HG03025 (cell line): ENCODE measurements at regions not wholly inside any gene's neighbourhood (a gene's known extent, or its start where the extent isn't known, plus 50 kb on each side); places are given as distances from the start of the nearest gene placed in this dataset.

Source experiments
- ATAC-seq: cut with Tn5 transposase; IDR thresholded peaks from one replicate; pipeline ENCODE4 v1.9.1; 2021; ENCODE audit warnings: mild to moderate bottlenecking, moderate library complexity; ENCODE audit not compliant: unreplicated experiment, low FRiP score

DNA sequence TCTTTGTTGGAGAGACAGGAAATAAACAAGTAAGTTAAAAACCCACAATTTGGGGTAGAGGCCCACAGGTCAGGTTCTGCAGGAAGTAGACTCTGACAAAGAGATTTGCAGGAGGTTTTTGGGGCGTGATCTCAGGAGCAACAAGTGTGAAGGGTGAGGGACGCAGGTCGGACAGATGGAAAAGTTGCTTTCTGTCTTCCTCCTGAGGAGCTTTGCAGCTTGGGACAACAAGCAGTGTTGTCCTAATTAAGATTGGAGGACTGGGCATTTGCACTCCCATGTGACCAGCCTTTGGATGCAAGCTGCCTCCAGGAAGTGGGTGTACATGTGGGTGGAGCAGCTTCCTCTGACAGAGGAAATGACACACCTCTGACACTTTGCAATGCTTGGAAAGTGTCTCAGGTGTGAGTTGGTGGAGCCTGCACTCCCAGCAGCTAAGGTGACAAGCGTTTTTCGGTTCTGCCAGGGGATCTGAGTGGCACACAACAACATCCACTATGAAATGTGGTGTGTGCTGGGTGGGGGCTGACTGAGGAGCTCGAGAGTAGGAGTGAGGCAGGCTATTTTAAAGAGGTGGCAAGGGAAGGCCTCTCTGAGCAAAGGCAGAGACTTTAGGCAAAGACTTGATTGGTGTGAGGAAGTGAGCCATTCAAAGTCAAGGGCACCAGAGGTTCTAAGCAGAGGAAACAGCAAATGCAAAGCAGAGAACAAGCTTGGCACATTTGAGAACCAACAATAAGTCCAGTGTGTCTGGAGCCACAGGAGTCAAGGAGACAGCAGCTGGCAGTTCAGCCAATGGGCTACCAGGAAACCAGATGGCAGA lies 339.8 kb upstream of the GATB start:
- ATAC-seq = peak; percentile 42

DNA sequence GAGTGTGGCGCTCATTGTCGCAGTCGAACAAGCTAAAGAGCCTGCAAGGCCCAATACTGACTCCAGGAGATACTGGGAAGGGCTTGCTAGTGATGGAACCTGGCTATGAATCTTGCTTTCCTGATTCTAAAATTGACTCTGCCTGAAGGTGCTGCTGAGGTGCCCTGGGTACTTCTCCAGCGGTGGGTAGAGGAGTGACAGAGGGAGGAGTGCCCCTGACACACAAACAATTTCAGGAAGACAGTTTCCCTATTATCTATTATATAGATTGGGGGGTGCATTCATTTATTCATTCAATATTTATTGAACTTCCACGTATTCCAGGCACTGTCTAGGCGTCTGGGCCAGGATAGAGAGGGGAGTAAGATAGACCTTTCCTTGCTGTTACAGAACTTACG lies 339.2 kb upstream of the GATB start:
- ATAC-seq = no peak

- ATAC-seq = no peak
Observed at GRCh38 chr4:152099555-152099954, 338.7 kb upstream of the GATB start.

DNA sequence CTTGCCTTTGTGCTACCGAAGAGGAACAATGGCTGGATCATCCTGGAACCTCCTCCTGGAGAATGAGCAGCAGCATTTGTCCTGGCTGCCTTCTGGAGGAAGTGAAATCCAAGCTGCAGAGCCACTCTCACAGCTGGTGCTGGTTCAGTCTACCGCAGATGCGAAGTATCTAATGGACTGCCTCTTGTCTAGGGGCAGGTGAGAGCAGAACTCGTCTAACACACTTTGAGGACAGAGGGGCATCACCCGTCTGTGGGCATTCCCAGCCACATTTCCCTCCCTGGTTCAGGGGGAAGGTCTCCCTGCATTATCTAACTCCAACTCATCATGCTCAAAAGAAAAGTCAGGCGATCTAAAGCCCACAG lies 338.2 kb upstream of the GATB start:
- ATAC-seq = no peak

DNA sequence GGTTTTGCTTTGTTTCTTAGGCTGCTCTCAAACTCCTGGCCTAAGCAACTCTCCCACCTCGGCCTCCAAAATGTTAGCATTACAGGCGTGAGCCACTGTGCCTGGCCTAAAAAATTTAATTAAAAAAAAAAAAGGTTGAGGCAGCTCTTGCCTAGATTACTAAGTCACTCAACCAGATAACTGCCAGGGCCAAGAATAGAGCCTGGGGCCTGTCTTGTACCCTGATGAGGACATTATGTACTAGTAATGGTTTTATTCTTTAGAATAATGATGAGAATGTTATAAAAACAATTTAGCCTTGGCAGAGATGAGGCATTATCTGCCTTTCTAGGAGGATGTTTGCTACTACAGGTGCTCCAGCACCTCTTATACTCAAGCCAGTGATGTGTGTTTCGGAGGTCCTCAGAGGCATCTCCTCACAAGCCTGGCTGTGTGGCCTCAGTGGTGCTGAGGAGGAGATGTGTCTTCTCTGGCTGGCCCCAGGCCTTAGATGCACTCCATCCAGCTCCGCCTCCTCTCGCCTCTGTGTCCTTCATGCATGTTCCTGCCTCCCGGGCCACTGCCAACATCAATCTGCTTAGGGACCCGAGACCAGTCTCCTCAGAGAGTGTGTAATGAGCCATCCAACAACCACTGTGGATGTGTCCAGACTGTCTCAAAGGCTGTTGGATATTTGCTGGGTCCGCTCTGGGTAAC lies 337.7 kb upstream of the GATB start:
- ATAC-seq = no peak

GRCh38 chr4:152097371-152097770 lies 336.6 kb upstream of the GATB start:
- no peak for ATAC-seq

GRCh38 chr4:152095701-152096070 lies 334.9 kb upstream of the GATB start:
- no peak for ATAC-seq

DNA sequence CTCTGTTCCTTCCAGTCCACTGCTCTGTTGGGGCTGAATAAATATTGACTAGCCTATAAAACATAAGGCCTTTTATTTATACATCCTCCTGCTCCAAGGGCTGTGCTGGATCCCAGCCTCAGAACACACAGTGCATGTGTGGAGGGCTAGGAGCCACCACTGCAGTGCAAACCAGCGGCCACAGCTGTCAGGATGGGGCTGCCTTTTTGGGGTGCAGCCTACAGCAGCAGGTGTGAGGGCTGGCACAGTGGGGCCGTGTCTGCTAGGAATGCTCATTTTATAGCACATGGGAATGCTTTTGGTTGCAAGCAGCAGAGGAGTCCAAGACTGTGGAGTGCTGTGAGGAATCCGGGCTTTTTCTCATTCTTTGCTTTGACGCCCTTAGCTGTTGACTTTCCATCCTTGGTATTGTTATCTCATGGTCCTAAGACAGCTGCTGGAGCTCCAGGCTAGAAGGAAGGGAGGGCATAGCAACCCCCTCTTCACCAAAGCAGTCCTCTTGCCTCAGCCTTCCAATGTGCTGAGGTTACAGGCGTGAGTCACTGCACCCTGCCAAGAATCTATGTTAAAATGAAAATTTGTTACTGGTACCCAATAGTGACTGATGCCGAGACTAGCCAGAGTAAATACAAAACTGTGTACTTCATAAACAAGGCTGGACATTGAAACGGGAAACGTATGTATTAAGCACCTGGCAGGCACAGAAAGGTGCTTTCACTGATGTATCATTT lies 334.3 kb upstream of the GATB start:
- no peak for ATAC-seq

- no peak for ATAC-seq
Observed at GRCh38 chr4:152091405-152091804, 330.6 kb upstream of the GATB start.

- ATAC-seq = no peak
Observed at GRCh38 chr4:152090543-152090942, 329.7 kb upstream of the GATB start.

- no peak for ATAC-seq
Observed at GRCh38 chr4:152089584-152089983, 328.8 kb upstream of the GATB start.

DNA sequence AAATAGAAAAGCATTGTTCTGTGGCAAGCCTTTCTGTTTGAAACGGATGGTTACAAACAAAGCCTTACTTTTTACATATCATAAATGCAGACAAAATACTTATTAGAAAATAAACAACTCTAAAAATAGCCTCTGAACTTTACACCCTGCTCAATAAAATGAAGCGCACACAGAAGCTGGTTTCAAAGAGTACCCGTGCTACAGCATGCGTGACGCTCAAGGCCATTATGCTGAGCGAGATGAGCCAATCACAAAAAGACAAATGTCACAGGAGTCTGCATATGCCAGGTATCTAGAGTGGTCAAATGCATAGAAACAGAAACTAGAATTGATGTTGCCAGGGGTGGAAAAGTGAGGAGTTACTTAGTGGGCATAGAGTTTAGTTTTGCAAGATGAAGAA lies 326.5 kb upstream of the GATB start:
- no peak for ATAC-seq

GRCh38 chr4:152085657-152086056 lies 324.9 kb upstream of the GATB start:
- no peak for ATAC-seq

DNA sequence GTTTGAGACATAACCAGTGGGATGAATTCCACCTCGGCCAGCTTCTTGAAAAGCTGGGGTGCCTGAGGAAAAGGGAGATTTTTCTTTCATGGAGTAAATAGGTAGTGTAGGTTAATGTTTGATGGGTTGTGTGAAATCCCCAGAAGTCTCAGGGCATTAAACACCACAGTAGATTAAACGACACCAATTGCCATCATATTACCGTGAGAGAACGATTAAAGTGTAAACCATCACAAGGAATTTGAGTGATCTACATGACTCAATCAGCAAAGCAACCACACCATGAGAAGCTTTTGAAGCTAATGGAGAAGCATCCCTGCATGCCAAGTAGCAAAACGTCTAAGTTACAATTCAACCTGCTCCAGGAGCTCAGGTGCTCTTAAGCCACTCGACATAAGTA lies 322.5 kb upstream of the GATB start:
- ATAC-seq = no peak

- peak; percentile 75 for ATAC-seq
Observed at GRCh38 chr4:152081024-152081423, 320.2 kb upstream of the GATB start.

GRCh38 chr4:152079543-152080293 lies 318.9 kb upstream of the GATB start:
- ATAC-seq = no peak

DNA sequence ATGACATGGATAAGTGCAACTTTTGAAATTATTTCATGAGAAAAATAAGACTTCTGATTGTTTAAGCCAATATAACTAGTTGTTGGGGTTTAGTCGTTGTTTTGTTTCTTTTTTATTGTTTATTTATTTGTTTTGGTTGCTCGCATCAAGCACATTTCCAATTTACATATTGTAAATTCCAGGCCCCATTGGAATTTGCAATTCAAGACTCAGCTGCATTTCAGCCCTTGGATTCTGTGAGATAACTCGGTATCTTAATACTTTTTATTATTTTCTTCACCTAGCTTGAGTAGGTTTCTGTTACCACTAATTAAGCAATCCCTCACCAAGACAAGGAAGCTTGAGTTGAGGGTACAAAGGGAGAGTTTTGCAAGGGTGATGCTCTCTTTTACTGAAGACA lies 318.3 kb upstream of the GATB start:
- ATAC-seq = no peak

GRCh38 chr4:152077582-152077981 lies 316.8 kb upstream of the GATB start:
- no peak for ATAC-seq

GRCh38 chr4:152075253-152075928 lies 314.6 kb upstream of the GATB start:
- ATAC-seq = no peak

DNA sequence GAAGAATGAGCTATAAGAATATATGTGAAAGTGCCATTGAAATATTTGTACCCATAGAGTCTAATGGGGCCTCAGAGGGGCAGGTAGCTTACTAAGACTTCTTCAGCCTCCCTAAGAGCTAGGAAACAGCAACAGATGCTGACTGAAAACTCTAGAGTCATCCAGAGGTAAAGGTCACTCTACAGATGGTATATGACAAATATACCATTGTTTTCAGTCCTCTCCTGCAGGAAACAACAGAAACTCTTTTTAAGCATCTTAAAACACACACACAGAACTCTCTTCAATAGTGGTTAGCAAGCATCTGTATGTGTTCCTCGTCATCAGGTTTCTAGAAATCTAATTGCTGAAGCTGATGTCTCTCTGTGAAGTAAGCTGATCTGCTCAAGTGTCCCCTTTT lies 313.8 kb upstream of the GATB start:
- no peak for ATAC-seq
